ENCODE measurements at regions not wholly inside any gene's neighbourhood (a gene's known extent, or its start where the extent isn't known, plus 50 kb on each side); places are given as distances from the start of the nearest gene placed in this dataset.
A peak's percentile ranks its signal among the peaks of the same experiment; 100 is the strongest.

DNA sequence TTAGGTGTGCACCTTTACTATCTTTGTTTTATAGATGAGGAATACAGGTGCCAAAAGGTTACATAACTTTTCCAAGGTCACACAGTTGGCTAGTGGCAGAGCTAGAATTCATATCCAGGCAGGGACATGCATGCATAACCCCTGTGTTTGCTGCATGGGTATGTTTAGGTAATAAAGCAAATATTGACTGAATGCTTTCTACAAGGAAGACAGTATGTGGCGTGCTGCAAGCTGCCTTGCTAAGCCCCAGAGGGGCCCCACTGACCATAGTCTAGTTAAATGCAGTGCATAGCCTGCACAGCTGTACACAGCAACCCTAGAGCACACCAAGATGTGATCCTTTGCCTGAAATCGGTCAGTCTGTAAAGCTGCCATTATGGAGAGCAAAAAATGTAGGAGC is 320.5 kb upstream of the IGFBP7 start:
- no peak overlapping the region for H3K4me3 ChIP-seq (ENCODE audit: low read depth, low read length)
- no peak for DNase-seq (ENCODE audit: low read depth)
- TF ChIP-seq, protein P1, sequence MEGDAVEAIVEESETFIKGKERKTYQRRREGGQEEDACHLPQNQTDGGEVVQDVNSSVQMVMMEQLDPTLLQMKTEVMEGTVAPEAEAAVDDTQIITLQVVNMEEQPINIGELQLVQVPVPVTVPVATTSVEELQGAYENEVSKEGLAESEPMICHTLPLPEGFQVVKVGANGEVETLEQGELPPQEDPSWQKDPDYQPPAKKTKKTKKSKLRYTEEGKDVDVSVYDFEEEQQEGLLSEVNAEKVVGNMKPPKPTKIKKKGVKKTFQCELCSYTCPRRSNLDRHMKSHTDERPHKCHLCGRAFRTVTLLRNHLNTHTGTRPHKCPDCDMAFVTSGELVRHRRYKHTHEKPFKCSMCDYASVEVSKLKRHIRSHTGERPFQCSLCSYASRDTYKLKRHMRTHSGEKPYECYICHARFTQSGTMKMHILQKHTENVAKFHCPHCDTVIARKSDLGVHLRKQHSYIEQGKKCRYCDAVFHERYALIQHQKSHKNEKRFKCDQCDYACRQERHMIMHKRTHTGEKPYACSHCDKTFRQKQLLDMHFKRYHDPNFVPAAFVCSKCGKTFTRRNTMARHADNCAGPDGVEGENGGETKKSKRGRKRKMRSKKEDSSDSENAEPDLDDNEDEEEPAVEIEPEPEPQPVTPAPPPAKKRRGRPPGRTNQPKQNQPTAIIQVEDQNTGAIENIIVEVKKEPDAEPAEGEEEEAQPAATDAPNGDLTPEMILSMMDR (IDR thresholded peaks at IDR 0.05; ENCODE audit: insufficient read depth, low read length) = no peak

DNA sequence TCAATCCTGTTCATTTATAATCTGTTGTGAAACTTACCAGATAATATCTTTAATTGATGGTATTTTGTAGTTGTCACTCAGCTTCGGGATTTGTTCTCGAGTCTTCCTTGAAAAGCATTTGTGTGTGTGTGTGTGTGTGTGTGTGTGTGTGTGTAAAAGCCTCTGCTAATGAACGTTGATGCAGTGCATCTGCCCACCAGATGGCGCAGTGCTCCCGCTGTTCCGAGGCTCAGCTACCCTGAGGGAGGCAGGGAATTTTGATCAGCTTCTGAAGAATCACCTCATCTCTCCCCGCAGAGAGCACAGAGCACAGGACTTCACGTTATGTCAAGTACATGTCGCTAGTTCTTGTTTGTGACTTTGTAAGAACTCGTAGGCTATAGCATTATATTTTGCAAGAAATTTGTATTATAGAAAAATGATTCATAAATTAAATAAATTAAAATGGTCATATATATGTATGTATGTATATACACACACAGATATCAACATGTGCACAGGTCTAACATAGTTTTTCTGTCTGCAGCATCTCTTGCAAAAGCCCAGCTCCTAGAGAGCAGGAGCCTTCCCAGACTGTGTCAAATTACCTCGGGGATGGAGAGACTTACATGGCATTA is 316.7 kb upstream of the IGFBP7 start:
- DNase-seq (ENCODE audit: low read depth) = peak; percentile 79
- no peak overlapping the region for H3K4me3 ChIP-seq (ENCODE audit: low read depth, low read length)

DNA sequence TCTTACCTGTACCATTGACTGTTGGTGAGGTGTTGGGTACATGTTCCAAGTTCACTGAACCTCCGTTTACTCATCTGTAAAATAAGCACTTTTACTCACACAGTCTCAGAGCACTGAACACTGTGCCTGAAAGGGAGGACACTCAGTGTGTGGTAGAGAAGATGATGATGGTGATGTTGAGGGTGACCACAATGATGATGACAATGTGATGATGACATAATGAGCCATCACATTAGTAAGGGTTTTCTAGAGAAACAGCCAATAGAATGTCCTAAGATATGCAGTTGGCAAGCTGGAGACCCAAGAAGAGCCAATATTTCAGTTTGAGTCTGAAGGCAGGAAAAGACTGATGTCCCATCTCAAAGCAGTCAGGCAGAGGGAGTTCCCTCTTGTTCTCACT is 315.4 kb upstream of the IGFBP7 start:
- TF ChIP-seq, protein P1 (IDR thresholded peaks at IDR 0.05; ENCODE audit: insufficient read depth, low read length) = no peak
- H3K4me3 ChIP-seq (ENCODE audit: low read depth, low read length) = no peak overlapping the region
- DNase-seq (ENCODE audit: low read depth) = peak; percentile 28

More for the DNA sequence above, 316.7 kb upstream of the IGFBP7 start:
- TF ChIP-seq, protein P1 (IDR thresholded peaks at IDR 0.05; ENCODE audit: insufficient read depth, low read length) = peak; percentile 80

DNA sequence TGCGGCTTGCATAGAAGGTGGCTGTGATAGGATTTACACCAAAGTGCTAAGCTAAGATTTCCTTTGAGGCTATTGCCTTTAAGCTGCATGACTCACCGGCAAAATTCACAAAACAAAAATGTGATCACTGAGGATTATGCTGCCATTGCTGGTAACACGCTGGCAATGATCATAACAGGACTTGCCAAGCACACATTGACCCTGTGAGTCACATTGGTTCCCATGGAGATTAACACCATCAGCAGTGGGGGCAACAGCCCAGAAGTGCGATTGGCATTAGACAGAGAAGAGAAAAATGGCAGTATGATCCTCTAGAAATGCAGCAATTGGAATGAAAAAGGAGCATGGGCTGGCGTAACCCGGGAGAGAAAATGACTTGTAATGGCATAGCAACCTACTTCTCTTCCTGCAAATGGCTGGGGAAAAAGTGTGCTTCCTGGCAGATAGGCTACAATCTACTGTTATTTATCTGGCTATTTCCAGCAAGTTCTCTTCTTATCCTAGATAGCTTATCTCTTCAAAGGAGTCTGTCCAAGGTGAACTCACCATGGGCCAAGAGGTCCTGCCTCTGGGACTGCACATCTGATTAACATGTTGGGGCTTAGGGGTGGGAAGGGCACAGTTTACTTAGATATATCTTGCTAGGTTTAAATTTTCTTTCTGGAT is 314.2 kb upstream of the IGFBP7 start:
- peak overlapping the region; percentile 17 for H3K4me3 ChIP-seq (ENCODE audit: low read depth, low read length)
- peak; percentile 94 for DNase-seq (ENCODE audit: low read depth)
- TF ChIP-seq, protein P1 (IDR thresholded peaks at IDR 0.05; ENCODE audit: insufficient read depth, low read length) = no peak

DNA sequence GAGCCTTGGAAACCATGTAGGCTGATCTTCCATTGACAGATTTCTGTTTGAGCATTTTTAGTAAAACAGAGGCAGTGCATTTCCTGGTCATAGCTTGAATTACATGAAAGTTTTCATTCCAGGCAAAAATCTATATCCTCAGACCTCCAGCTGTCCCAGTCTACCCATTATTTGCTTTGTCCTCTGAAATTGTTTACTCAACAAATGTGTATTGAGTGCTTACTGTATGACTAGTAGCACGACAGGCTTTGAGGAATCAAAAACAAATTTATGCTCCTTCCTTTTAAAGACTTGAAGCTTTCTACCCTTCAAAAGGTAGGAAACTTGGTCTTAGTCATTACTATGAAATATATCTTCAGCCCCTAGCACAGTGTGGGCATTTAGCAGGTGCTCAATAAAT is 307.9 kb upstream of the IGFBP7 start:
- no peak overlapping the region for H3K4me3 ChIP-seq (ENCODE audit: low read depth, low read length)
- DNase-seq (ENCODE audit: low read depth) = no peak
- TF ChIP-seq, protein P1 (IDR thresholded peaks at IDR 0.05; ENCODE audit: insufficient read depth, low read length) = no peak

DNA sequence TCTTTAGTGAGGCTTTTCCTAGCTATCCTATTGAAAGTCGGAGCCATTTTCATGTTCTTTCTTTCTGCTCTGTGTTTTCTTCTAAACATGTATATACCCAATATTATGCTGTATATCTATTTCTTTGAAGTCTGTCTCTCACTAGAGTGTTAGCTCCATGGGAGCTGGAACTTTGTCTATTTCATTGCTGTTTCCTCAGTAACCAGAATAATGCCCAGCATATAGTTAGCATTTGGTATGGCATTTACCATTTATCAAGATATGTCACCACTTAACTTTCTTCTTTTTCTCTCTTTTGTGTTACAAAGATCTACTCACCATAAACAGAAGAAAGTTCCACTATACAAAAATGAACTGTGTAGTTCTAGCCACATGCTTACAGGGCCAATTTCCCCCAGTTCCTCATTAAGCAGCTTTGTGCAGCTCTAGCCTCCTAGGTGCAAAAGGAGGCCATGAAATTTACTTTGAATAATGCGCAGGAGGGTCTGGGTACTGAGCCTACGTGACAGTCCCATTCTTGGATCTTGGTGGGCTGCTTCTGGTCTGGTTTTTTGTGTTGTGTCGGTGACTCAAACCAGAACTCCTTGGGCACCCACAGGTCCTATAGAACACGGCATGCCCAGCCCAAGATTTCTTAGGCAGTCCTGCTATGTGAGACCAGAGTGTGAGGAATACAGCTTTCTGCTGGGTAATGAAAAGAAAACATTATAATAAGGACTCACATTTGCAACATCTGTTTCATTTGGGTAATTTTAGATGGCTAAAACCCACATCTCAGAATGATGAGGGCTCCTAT is 302.3 kb upstream of the IGFBP7 start:
- TF ChIP-seq, protein P1 (IDR thresholded peaks at IDR 0.05; ENCODE audit: insufficient read depth, low read length) = no peak
- no peak for DNase-seq (ENCODE audit: low read depth)

More for the DNA sequence above, 302.3 kb upstream of the IGFBP7 start:
- no peak overlapping the region for H3K4me3 ChIP-seq (ENCODE audit: low read depth, low read length)
